ENCODE measurements at regions not wholly inside any gene's neighbourhood (a gene's known extent, or its start where the extent isn't known, plus 50 kb on each side); places are given as distances from the start of the nearest gene placed in this dataset.

DNA sequence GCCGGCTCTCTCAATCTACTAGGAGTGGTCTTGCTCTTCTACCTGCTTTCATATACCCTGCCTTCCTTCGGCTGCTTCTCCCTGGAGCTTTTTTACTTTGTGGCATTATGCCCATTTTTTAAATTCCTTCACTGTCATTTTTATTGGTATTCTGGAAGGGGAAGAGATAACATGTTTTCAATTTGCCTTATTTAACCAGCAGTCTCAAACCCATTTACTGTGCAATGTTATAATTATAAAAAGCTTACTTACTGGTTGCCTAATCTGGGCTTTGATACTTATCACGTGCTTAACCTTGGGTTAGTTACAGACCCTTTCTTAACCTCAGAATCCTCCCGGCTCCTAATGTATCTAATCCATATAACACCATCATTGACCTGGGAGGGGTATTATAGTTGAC, 128.1 kb downstream of the SIPA1L2 start:
- no peak overlapping the region for H3K27ac Mint-ChIP-seq
- no peak overlapping the region for H3K4me3 Mint-ChIP-seq
- DNase-seq (ENCODE audit: low spot score) (no peak), ATAC-seq (no peak)
- no peaks in the 10 kb centered on the region for H3K36me3 Mint-ChIP-seq
- no peaks in the 10 kb centered on the region for H3K9me3 Mint-ChIP-seq
- H3K27me3 Mint-ChIP-seq (ENCODE audit: low read depth), result no peaks in the 10 kb centered on the region
- peaks cover 31% of the 10 kb centered on the region for H3K4me1 Mint-ChIP-seq
- CTCF ChIA-PET, result no interaction called here
- POLR2A ChIA-PET, result no interaction called here
- TF ChIP-seq E2F4 (CRISPR knock-in tag; IDR thresholded peaks at IDR 0.05; ENCODE audit: borderline replicate concordance, low read depth) (no peak), ATF6 (CRISPR knock-in tag; IDR thresholded peaks at IDR 0.05) (no peak), ZNF512 (CRISPR knock-in tag; IDR thresholded peaks at IDR 0.05; ENCODE audit: borderline replicate concordance) (no peak), NFATC4 (CRISPR knock-in tag; IDR thresholded peaks at IDR 0.05) (no peak), ZNF232 (CRISPR knock-in tag; IDR thresholded peaks at IDR 0.05) (no peak)
- TF ChIP-seq, protein P1, sequence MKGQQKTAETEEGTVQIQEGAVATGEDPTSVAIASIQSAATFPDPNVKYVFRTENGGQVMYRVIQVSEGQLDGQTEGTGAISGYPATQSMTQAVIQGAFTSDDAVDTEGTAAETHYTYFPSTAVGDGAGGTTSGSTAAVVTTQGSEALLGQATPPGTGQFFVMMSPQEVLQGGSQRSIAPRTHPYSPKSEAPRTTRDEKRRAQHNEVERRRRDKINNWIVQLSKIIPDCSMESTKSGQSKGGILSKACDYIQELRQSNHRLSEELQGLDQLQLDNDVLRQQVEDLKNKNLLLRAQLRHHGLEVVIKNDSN (CRISPR knock-in tag; IDR thresholded peaks at IDR 0.05), result no peak
- TF ChIP-seq, protein P2, sequence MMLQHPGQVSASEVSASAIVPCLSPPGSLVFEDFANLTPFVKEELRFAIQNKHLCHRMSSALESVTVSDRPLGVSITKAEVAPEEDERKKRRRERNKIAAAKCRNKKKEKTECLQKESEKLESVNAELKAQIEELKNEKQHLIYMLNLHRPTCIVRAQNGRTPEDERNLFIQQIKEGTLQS (CRISPR knock-in tag; conservative IDR thresholded peaks at IDR 0.05), result no peak
- TF ChIP-seq, protein P3, sequence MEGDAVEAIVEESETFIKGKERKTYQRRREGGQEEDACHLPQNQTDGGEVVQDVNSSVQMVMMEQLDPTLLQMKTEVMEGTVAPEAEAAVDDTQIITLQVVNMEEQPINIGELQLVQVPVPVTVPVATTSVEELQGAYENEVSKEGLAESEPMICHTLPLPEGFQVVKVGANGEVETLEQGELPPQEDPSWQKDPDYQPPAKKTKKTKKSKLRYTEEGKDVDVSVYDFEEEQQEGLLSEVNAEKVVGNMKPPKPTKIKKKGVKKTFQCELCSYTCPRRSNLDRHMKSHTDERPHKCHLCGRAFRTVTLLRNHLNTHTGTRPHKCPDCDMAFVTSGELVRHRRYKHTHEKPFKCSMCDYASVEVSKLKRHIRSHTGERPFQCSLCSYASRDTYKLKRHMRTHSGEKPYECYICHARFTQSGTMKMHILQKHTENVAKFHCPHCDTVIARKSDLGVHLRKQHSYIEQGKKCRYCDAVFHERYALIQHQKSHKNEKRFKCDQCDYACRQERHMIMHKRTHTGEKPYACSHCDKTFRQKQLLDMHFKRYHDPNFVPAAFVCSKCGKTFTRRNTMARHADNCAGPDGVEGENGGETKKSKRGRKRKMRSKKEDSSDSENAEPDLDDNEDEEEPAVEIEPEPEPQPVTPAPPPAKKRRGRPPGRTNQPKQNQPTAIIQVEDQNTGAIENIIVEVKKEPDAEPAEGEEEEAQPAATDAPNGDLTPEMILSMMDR (IDR thresholded peaks at IDR 0.05), result no peak

GRCh38 chr1:232499188-232499587, 130.7 kb downstream of the SIPA1L2 start:
- no peaks in the 10 kb centered on the region for H3K9me3 Mint-ChIP-seq
- TF ChIP-seq TEAD4 (CRISPR knock-in tag; IDR thresholded peaks at IDR 0.05), result no peak
- no peak for TF ChIP-seq RORB (CRISPR knock-in tag; IDR thresholded peaks at IDR 0.05)
- TF ChIP-seq, protein P4, sequence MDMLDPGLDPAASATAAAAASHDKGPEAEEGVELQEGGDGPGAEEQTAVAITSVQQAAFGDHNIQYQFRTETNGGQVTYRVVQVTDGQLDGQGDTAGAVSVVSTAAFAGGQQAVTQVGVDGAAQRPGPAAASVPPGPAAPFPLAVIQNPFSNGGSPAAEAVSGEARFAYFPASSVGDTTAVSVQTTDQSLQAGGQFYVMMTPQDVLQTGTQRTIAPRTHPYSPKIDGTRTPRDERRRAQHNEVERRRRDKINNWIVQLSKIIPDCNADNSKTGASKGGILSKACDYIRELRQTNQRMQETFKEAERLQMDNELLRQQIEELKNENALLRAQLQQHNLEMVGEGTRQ (CRISPR knock-in tag; IDR thresholded peaks at IDR 0.05), result no peak
- no peak for TF ChIP-seq KAT7 (CRISPR knock-in tag; IDR thresholded peaks at IDR 0.05; ENCODE audit: borderline replicate concordance)
- TF ChIP-seq, protein P5, sequence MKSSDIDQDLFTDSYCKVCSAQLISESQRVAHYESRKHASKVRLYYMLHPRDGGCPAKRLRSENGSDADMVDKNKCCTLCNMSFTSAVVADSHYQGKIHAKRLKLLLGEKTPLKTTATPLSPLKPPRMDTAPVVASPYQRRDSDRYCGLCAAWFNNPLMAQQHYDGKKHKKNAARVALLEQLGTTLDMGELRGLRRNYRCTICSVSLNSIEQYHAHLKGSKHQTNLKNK (CRISPR knock-in tag; IDR thresholded peaks at IDR 0.05), result no peak
- TF ChIP-seq ATF1 (CRISPR knock-in tag; IDR thresholded peaks at IDR 0.05), result no peak
- TF ChIP-seq E2F4 (CRISPR knock-in tag; IDR thresholded peaks at IDR 0.05; ENCODE audit: borderline replicate concordance, low read depth), result no peak
- TF ChIP-seq NFATC4 (CRISPR knock-in tag; IDR thresholded peaks at IDR 0.05), result no peak
- TF ChIP-seq TP53 (CRISPR knock-in tag; IDR thresholded peaks at IDR 0.05), result no peak
- TF ChIP-seq JUN (CRISPR knock-in tag; IDR thresholded peaks at IDR 0.05), result no peak
- DNase-seq (ENCODE audit: low spot score), result no peak
- H3K4me3 Mint-ChIP-seq, result no peak overlapping the region
- H3K4me1 Mint-ChIP-seq, result peaks cover 19% of the 10 kb centered on the region
- no peaks in the 10 kb centered on the region for H3K27me3 Mint-ChIP-seq (ENCODE audit: low read depth)
- no peaks in the 10 kb centered on the region for H3K36me3 Mint-ChIP-seq
- H3K27ac Mint-ChIP-seq, result no peak overlapping the region
- ChIA-PET POLR2A (no interaction called here), CTCF (interaction anchor here (1.0 kb wide), 1 partner anchor 103 kb away, joined by 3 read pairs; no protein-coding TSS in a partner anchor)
- no peak for ATAC-seq
